Common myeloid progenitor, CD34-positive (primary cell): ENCODE measurements at regions not wholly inside any gene's neighbourhood (a gene's known extent, or its start where the extent isn't known, plus 50 kb on each side); places are given as distances from the start of the nearest gene placed in this dataset.

Experiments
- CTCF ChIA-PET: fragments of 350-600 bp; sonication (Branson Sonifier 250); formaldehyde crosslinking; loops from one replicate; lab custom pipeline; 2021; ENCODE audit warnings: antibody characterized with exemption; lab: Charles Lee
- POLR2A ChIA-PET: fragments of 350-600 bp; sonication (Branson Sonifier 250); formaldehyde crosslinking; loops from one replicate; lab custom pipeline; 2021; ENCODE audit warnings: antibody characterized with exemption; lab: Charles Lee
- DNase-seq, 3 donors: peaks; one replicate each; pipeline versions ENCODE4 v3.0.0 to v3.0.0-alpha.2; 2013
- H3K27ac ChIP-seq, 2 experiments: 1 replicate in 1 of 2; 2 replicates in 1 of 2; pipeline ENCODE4 v1.7.0; 2013; ENCODE audit warnings: inconsistent platforms in 2 of 2, low read length in 2 of 2, mild to moderate bottlenecking in 2 of 2, low read depth in 1 of 2, moderate library complexity in 1 of 2; ENCODE audit not compliant: severe bottlenecking in 2 of 2, insufficient read depth in 1 of 2, poor library complexity in 1 of 2
- H3K27me3 ChIP-seq, 5 experiments: replicated peaks in 2 of 5; 1 replicate in 3 of 5; 2 replicates in 2 of 5; pipeline versions ENCODE4 v1.6.1 to v1.7.0; 2013; ENCODE audit warnings: low read length in 4 of 5, mild to moderate bottlenecking in 2 of 5, moderate library complexity in 2 of 5, inconsistent platforms in 1 of 5; ENCODE audit not compliant: insufficient read depth in 5 of 5, control insufficient read depth in 4 of 5
- H3K36me3 ChIP-seq, 4 experiments: 1 replicate in 2 of 4; 2 replicates in 2 of 4; pipeline versions ENCODE4 v1.6.1 to v1.7.0; 2013; ENCODE audit warnings: low read length in 3 of 4, control low read depth in 1 of 4, mild to moderate bottlenecking in 1 of 4; ENCODE audit not compliant: control insufficient read depth in 4 of 4, insufficient read depth in 4 of 4
- H3K4me1 ChIP-seq, 4 experiments: 1 replicate in 3 of 4; 2 replicates in 1 of 4; pipeline versions ENCODE4 v1.6.1 to v1.7.1; 2013; ENCODE audit warnings: low read length in 3 of 4, mild to moderate bottlenecking in 3 of 4, control low read depth in 1 of 4, inconsistent platforms in 1 of 4, moderate library complexity in 1 of 4; ENCODE audit not compliant: control insufficient read depth in 4 of 4, insufficient read depth in 4 of 4; ENCODE audit errors: control extremely low read depth in 1 of 4
- H3K4me3 ChIP-seq, 7 experiments: 1 replicate in 4 of 7; 2 replicates in 3 of 7; pipeline versions ENCODE4 v1.5.1 to v1.7.0; 2013; ENCODE audit warnings: mild to moderate bottlenecking in 7 of 7, low read length in 6 of 7, moderate library complexity in 6 of 7, inconsistent platforms in 2 of 7, low read depth in 2 of 7, control low read depth in 1 of 7; ENCODE audit not compliant: insufficient read depth in 4 of 7, control insufficient read depth in 1 of 7; ENCODE audit errors: extremely low read depth in 1 of 7
- H3K9me3 ChIP-seq, 5 experiments: 1 replicate in 4 of 5; 2 replicates in 1 of 5; pipeline versions ENCODE4 v1.6.1 to v1.7.1; 2013; ENCODE audit warnings: low read length in 4 of 5, mild to moderate bottlenecking in 2 of 5, inconsistent platforms in 1 of 5, low read depth in 1 of 5, moderate library complexity in 1 of 5; ENCODE audit not compliant: control insufficient read depth in 4 of 5, insufficient read depth in 2 of 5; ENCODE audit errors: control extremely low read depth in 1 of 5
- WGBS: methylation state at CpG from one replicate; pipeline ENCODE4 v1.1.5; 2013; ENCODE audit not compliant: insufficient coverage; 5-methylcytosine and 5-hydroxymethylcytosine counted together

GRCh38 chr6:98039443-98039842, 756.4 kb upstream of the MMS22L start:
- H3K9me3 ChIP-seq: no peaks in the 10 kb centered on the region
- ChIA-PET POLR2A (no interaction called here), CTCF (no interaction called here)
- H3K36me3 ChIP-seq: no peaks in the 10 kb centered on the region
- no peak overlapping the region for H3K27ac ChIP-seq
- no peak overlapping the region for H3K4me3 ChIP-seq
- no peaks in the 10 kb centered on the region for H3K4me1 ChIP-seq
- no peak for DNase-seq
- H3K27me3 ChIP-seq: peaks cover 0 to 7% (median 2%) of the 10 kb centered on the region in 5 experiments
- WGBS: 51% methylated on average over 4 of the region's 5 CpGs

GRCh38 chr6:98039904-98040607, 757.0 kb upstream of the MMS22L start:
- no peaks in the 10 kb centered on the region for H3K9me3 ChIP-seq
- H3K36me3 ChIP-seq: no peaks in the 10 kb centered on the region
- CTCF ChIA-PET: no interaction called here
- no peaks in the 10 kb centered on the region for H3K4me1 ChIP-seq
- 80% methylated on average over 1 of the region's 3 CpGs for WGBS
- H3K27me3 ChIP-seq: peaks cover 0 to 10% (median 2%) of the 10 kb centered on the region in 5 experiments
- POLR2A ChIA-PET: no interaction called here
- no peak overlapping the region for H3K4me3 ChIP-seq
- no peak overlapping the region for H3K27ac ChIP-seq
- no peak for DNase-seq

GRCh38 chr6:98041056-98041455, 758.0 kb upstream of the MMS22L start:
- no peak overlapping the region for H3K4me3 ChIP-seq
- H3K27me3 ChIP-seq: peaks cover 0 to 10% (median 2%) of the 10 kb centered on the region in 5 experiments
- H3K4me1 ChIP-seq: no peaks in the 10 kb centered on the region
- no peaks in the 10 kb centered on the region for H3K9me3 ChIP-seq
- H3K27ac ChIP-seq: no peak overlapping the region
- ChIA-PET CTCF (no interaction called here), POLR2A (no interaction called here)
- DNase-seq: no peak
- H3K36me3 ChIP-seq: no peaks in the 10 kb centered on the region

GRCh38 chr6:98041921-98042320, 758.9 kb upstream of the MMS22L start:
- H3K27me3 ChIP-seq: peaks cover 0 to 6% (median 2%) of the 10 kb centered on the region in 5 experiments
- POLR2A ChIA-PET: no interaction called here
- H3K9me3 ChIP-seq: no peaks in the 10 kb centered on the region
- DNase-seq: no peak
- no peak overlapping the region for H3K4me3 ChIP-seq
- no peaks in the 10 kb centered on the region for H3K36me3 ChIP-seq
- CTCF ChIA-PET: no interaction called here
- 0% methylated on average over 2 of the region's 5 CpGs for WGBS
- H3K27ac ChIP-seq: no peak overlapping the region
- no peaks in the 10 kb centered on the region for H3K4me1 ChIP-seq

GRCh38 chr6:98044151-98044561, 761.1 kb upstream of the MMS22L start:
- Histone ChIP-seq H3K4me3 (no peak overlapping the region), H3K4me1 (no peaks in the 10 kb centered on the region), H3K27me3 (peaks cover 0 to 8% (median 2%) of the 10 kb centered on the region in 5 experiments), H3K27ac (no peak overlapping the region), H3K36me3 (no peaks in the 10 kb centered on the region), H3K9me3 (no peaks in the 10 kb centered on the region)
- DNase-seq: no peak
- WGBS: 92% methylated on average over 5 of the region's 7 CpGs
- ChIA-PET CTCF (no interaction called here), POLR2A (no interaction called here)

- Histone ChIP-seq H3K27me3 (peaks cover 0 to 10% (median under 1%) of the 10 kb centered on the region in 5 experiments), H3K27ac (no peak overlapping the region), H3K9me3 (no peaks in the 10 kb centered on the region), H3K4me3 (no peak overlapping the region), H3K36me3 (no peaks in the 10 kb centered on the region), H3K4me1 (no peaks in the 10 kb centered on the region)
- DNase-seq: no peak
- POLR2A ChIA-PET: no interaction called here
- CTCF ChIA-PET: no interaction called here
- WGBS: 67% methylated on average over 1 of the region's 7 CpGs
Measured at GRCh38 chr6:98044791-98045470, 761.9 kb upstream of the MMS22L start.

GRCh38 chr6:98047164-98047563, 764.1 kb upstream of the MMS22L start:
- Histone ChIP-seq H3K36me3 (no peaks in the 10 kb centered on the region), H3K9me3 (no peaks in the 10 kb centered on the region), H3K4me1 (no peaks in the 10 kb centered on the region), H3K27ac (no peak overlapping the region), H3K4me3 (no peak overlapping the region), H3K27me3 (peaks cover 0 to 7% (median 0%) of the 10 kb centered on the region in 5 experiments)
- WGBS: 13% methylated on average over 2 of the region's 2 CpGs
- DNase-seq: no peak
- ChIA-PET POLR2A (no interaction called here), CTCF (no interaction called here)
